Sigmoid colon (tissue), 4 donors: ENCODE measurements at regions not wholly inside any gene's neighbourhood (a gene's known extent, or its start where the extent isn't known, plus 50 kb on each side); places are given as distances from the start of the nearest gene placed in this dataset.

Source experiments
- EP300 ChIP-seq, 4 donors: sonication (generic); formaldehyde crosslinking; IDR thresholded peaks; one replicate each; pipeline ENCODE4 v1.6.1; 2017; ENCODE audit warnings: antibody characterized with exemption in 4 of 4
- POLR2A ChIP-seq, 2 donors: fragments of 450-650 bp; IDR thresholded peaks; one replicate each; pipeline ENCODE4 v1.6.1; 2016; ENCODE audit warnings: antibody characterized with exemption in 2 of 2, mild to moderate bottlenecking in 2 of 2, moderate library complexity in 2 of 2

DNA sequence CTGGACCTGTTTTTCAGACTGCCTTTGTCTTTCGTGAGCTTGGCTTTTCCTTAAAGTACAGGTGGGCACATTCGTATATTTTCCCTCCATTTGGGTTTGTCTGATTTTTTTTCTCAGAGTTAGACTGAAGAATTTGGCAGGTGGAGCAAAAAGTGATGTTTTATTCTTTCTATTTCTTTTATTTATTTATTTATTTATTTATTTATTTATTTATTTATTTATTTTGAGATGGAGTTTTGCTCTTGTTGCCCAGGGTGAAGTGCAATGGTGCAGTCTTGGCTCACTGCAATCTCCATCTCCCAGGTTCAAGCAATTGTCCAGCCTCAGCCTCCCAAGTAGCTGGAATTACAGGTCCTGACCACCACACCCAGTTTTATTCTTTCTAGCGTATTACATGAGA lies 1805.1 kb upstream of the WWC1 start:
- no peak for TF ChIP-seq EP300 (IDR thresholded peaks at IDR 0.05)
- no peak for TF ChIP-seq POLR2A (IDR thresholded peaks at IDR 0.05)
